Smooth muscle cell (in vitro differentiated cells): ENCODE measurements at regions not wholly inside any gene's neighbourhood (a gene's known extent, or its start where the extent isn't known, plus 50 kb on each side); places are given as distances from the start of the nearest gene placed in this dataset.

Experiments
- DNase-seq: peaks from one replicate; lab custom pipeline; 2025; ENCODE audit not compliant: unreplicated experiment; lab: John Stamatoyannopoulos, UW
- H2AFZ ChIP-seq: fragments of 200-600 bp; sonication (generic); 2 replicates; pipeline ENCODE4 v1.6.0; 2016; ENCODE audit warnings: antibody characterized with exemption, low read depth, mild to moderate bottlenecking
- H3F3A ChIP-seq: fragments of 200-600 bp; sonication (generic); 2 replicates; pipeline ENCODE4 v1.6.0; 2017; ENCODE audit warnings: antibody characterized with exemption, low read depth
- H3K27ac ChIP-seq: fragments of 200-600 bp; sonication (generic); 2 replicates; pipeline ENCODE4 v1.5.1; 2016; ENCODE audit warnings: low read depth, mild to moderate bottlenecking
- H3K27me3 ChIP-seq: fragments of 200-600 bp; sonication (generic); 2 replicates; pipeline ENCODE4 v1.6.1; 2016; ENCODE audit warnings: low read depth, mild to moderate bottlenecking
- H3K36me3 ChIP-seq: fragments of 200-600 bp; sonication (generic); 2 replicates; pipeline ENCODE4 v1.5.1; 2016; ENCODE audit warnings: low read depth
- H3K4me1 ChIP-seq: fragments of 200-600 bp; sonication (generic); 2 replicates; pipeline ENCODE4 v1.5.1; 2016; ENCODE audit warnings: low read depth
- H3K4me2 ChIP-seq: fragments of 200-600 bp; sonication (generic); 2 replicates; pipeline ENCODE4 v1.6.0; 2016; ENCODE audit warnings: mild to moderate bottlenecking
- H3K4me3 ChIP-seq: fragments of 200-600 bp; sonication (generic); 2 replicates; pipeline ENCODE4 v1.5.1; 2016; ENCODE audit warnings: mild to moderate bottlenecking
- H3K79me2 ChIP-seq: fragments of 200-600 bp; sonication (generic); 2 replicates; pipeline ENCODE4 v1.6.0; 2016; ENCODE audit warnings: low read depth, mild to moderate bottlenecking
- H3K9ac ChIP-seq: fragments of 200-600 bp; sonication (generic); 2 replicates; pipeline ENCODE4 v1.6.0; 2016; ENCODE audit warnings: low read depth
- H3K9me3 ChIP-seq: fragments of 200-600 bp; sonication (generic); replicated peaks from 2 replicates; pipeline ENCODE4 v1.5.1; 2016; ENCODE audit warnings: low read depth
- H4K20me1 ChIP-seq: fragments of 200-600 bp; sonication (generic); 2 replicates; pipeline ENCODE4 v1.6.0; 2016; ENCODE audit warnings: low read depth
- WGBS: methylation state at CpG from one replicate; pipeline ENCODE4 v1.1.7; 2016; ENCODE audit warnings: low lambda C conversion rate; 5-methylcytosine and 5-hydroxymethylcytosine counted together
- TF ChIP-seq, protein P1 (sequence below): fragments of 200-600 bp; sonication (generic); IDR thresholded peaks from 2 replicates; pipeline ENCODE4 v1.5.1; 2017; ENCODE audit warnings: borderline replicate concordance, mild to moderate bottlenecking, antibody characterized with exemption; ENCODE audit not compliant: insufficient read depth, poor library complexity, severe bottlenecking

GRCh38 chr2:220240641-220241040 lies 613.2 kb downstream of the SLC4A3 start:
- Histone ChIP-seq H3F3A (no peaks in the 10 kb centered on the region), H4K20me1 (no peaks in the 10 kb centered on the region), H3K27ac (no peak overlapping the region), H3K36me3 (no peaks in the 10 kb centered on the region), H3K9ac (no peak overlapping the region), H3K79me2 (no peaks in the 10 kb centered on the region), H2AFZ (no peak overlapping the region), H3K4me2 (no peak overlapping the region), H3K4me1 (no peaks in the 10 kb centered on the region), H3K27me3 (no peaks in the 10 kb centered on the region), H3K4me3 (no peak overlapping the region), H3K9me3 (no peaks in the 10 kb centered on the region)
- TF ChIP-seq, protein P1, sequence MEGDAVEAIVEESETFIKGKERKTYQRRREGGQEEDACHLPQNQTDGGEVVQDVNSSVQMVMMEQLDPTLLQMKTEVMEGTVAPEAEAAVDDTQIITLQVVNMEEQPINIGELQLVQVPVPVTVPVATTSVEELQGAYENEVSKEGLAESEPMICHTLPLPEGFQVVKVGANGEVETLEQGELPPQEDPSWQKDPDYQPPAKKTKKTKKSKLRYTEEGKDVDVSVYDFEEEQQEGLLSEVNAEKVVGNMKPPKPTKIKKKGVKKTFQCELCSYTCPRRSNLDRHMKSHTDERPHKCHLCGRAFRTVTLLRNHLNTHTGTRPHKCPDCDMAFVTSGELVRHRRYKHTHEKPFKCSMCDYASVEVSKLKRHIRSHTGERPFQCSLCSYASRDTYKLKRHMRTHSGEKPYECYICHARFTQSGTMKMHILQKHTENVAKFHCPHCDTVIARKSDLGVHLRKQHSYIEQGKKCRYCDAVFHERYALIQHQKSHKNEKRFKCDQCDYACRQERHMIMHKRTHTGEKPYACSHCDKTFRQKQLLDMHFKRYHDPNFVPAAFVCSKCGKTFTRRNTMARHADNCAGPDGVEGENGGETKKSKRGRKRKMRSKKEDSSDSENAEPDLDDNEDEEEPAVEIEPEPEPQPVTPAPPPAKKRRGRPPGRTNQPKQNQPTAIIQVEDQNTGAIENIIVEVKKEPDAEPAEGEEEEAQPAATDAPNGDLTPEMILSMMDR = no peak
- no peak for DNase-seq
- WGBS = 92% methylated on average over 1 of the region's 1 CpG

- Histone ChIP-seq H3K27ac (no peak overlapping the region), H3K4me3 (no peak overlapping the region), H3K79me2 (no peaks in the 10 kb centered on the region), H3F3A (no peaks in the 10 kb centered on the region), H3K9ac (no peak overlapping the region), H3K9me3 (no peaks in the 10 kb centered on the region), H3K4me2 (no peak overlapping the region), H3K36me3 (no peaks in the 10 kb centered on the region), H3K4me1 (no peaks in the 10 kb centered on the region), H3K27me3 (no peaks in the 10 kb centered on the region), H4K20me1 (no peaks in the 10 kb centered on the region), H2AFZ (no peak overlapping the region)
- TF ChIP-seq, protein P1 = no peak
- no peak for DNase-seq
- 75% methylated on average over 2 of the region's 2 CpGs for WGBS
Observed at GRCh38 chr2:220241423-220241822, 614.0 kb downstream of the SLC4A3 start.

DNA sequence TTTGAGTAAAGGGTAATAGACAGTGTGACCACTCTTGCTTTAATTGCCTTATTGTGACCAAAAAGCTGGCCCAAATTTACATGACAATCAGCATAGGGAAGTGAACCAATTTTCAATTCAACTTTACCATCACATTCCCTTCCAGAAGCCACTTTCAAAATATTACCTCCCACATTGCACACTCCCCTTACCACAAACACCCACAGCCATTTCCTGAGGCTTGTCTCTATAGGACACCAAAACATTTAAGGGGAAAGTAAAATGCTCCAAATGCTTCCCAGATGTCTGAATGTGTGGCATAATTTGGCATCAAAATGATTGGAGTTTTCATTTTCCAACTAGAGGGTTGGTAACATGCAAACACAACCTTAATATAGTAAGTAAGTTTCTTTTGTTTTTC lies 616.1 kb downstream of the SLC4A3 start:
- Histone ChIP-seq H3K9ac (no peak overlapping the region), H2AFZ (no peak overlapping the region), H3K4me2 (peak overlapping the region; percentile 9), H3K9me3 (no peaks in the 10 kb centered on the region), H3K36me3 (no peaks in the 10 kb centered on the region), H4K20me1 (no peaks in the 10 kb centered on the region), H3K4me3 (no peak overlapping the region), H3K4me1 (no peaks in the 10 kb centered on the region), H3K79me2 (no peaks in the 10 kb centered on the region), H3K27me3 (no peaks in the 10 kb centered on the region), H3K27ac (no peak overlapping the region), H3F3A (no peaks in the 10 kb centered on the region)
- TF ChIP-seq, protein P1 = no peak
- no peak for DNase-seq

DNA sequence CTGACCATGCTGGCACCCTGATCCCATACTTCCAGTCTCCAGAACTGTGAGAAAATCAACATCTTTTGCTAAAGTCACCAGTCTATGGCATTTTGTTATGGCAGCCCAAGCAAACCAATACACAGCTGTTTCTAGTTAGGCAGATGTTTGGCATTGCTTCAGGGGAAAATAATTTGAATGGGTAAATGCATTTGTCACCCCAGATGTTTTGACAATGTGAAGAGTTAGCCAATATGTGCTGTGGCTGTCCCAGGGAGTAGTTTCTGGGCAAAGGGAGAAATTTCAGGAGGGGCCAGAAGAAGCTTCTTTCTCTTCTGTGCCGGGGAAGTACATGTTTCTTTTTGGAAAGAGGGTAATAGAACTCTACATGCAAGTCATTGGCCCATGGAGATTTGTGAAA lies 619.0 kb downstream of the SLC4A3 start:
- Histone ChIP-seq H3K4me3 (no peak overlapping the region), H3F3A (no peaks in the 10 kb centered on the region), H3K9me3 (no peaks in the 10 kb centered on the region), H3K27ac (no peak overlapping the region), H4K20me1 (no peaks in the 10 kb centered on the region), H3K4me2 (no peak overlapping the region), H3K9ac (no peak overlapping the region), H2AFZ (no peak overlapping the region), H3K79me2 (no peaks in the 10 kb centered on the region), H3K36me3 (no peaks in the 10 kb centered on the region), H3K27me3 (no peaks in the 10 kb centered on the region), H3K4me1 (no peaks in the 10 kb centered on the region)
- WGBS = 94% methylated on average over 1 of the region's 1 CpG
- TF ChIP-seq, protein P1 = no peak
- DNase-seq = no peak
